Heart left ventricle (tissue), 13 donors: ENCODE measurements at regions not wholly inside any gene's neighbourhood (a gene's known extent, or its start where the extent isn't known, plus 50 kb on each side); places are given as distances from the start of the nearest gene placed in this dataset.

Experiments
- POLR2A ChIP-seq, 2 donors: fragments of 450-650 bp; IDR thresholded peaks; one replicate each; pipeline ENCODE4 v1.6.1; 2017; ENCODE audit warnings: antibody characterized with exemption in 2 of 2, mild to moderate bottlenecking in 2 of 2, moderate library complexity in 2 of 2
- TF ChIP-seq, protein P1 (sequence below), 12 donors: fragments of 200-600 bp; sonication (generic) in 4 of 12; IDR thresholded peaks; one replicate each; pipeline versions ENCODE4 v1.5.0 to v1.8.0; 2018 to 2022; ENCODE audit warnings: antibody characterized with exemption in 12 of 12, mild to moderate bottlenecking in 5 of 12
- donor health status: ischemic (EF 13 %, LVEDD 7.1; RV severe dilation, severe dysfunction).
- donor health status: DM: no; HTN: yes; CAD: no.
- donor health status: DM: no; HTN: no; CAD: no.
- donor health status: ischemic (EF 25% LVEDD 6.9; RV normal size, moderate dysfunction).
- donor health status: ischemic (EF 25% LVEDD 5.7; RV mildly dilated, moderate dysfunction).
- donor health status: ischemic (EF 35%, LVEDD 5.7; RV mildly dilated, moderate dysfunction).
- donor health status: nonischemic (EF 11% LVEDD 7.7; RV severe dilation, severe dysfunction).
- donor health status: DM: yes; HTN: yes; CAD: no.
- donor health status: PGD.
- donor health status: ischemic (EF 29% LVEDD 5.4; RV normal size, mild dysfunction).
- donor health status: nonischemic (EF 23%, LVEDD 6.1; RV moderate dilation, normal function).

DNA sequence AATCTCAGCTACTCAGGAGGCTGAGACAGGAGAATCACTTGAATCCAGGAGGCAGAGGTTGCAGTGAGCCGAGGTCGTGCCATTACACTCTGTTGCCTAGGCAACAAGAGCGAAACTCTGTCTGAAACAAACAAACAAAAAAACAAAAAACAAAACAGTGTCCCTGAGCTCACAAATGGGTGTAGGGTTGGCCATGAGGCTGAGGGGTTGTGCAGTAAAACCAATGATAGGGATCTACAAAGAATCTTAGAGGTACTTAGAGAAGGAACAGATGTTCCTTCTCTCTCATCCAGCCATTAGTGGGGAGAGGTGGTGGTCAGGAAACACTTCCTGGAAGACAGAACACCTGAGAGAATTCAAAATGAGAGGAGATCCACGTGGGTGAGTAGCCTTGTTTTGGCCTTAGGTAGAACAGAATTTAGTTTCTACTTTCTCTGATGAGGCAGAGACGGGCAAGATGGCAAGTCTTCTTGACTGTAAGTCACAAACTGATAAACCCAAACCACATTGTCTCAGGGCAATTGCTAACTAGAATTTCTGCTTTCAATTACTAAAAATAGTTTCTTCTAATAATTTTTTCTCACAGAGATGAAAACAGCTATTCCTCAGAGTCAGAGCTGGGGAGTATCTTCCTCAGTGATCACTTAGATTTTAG lies 61.5 kb upstream of the PPM1B start:
- TF ChIP-seq, protein P1, sequence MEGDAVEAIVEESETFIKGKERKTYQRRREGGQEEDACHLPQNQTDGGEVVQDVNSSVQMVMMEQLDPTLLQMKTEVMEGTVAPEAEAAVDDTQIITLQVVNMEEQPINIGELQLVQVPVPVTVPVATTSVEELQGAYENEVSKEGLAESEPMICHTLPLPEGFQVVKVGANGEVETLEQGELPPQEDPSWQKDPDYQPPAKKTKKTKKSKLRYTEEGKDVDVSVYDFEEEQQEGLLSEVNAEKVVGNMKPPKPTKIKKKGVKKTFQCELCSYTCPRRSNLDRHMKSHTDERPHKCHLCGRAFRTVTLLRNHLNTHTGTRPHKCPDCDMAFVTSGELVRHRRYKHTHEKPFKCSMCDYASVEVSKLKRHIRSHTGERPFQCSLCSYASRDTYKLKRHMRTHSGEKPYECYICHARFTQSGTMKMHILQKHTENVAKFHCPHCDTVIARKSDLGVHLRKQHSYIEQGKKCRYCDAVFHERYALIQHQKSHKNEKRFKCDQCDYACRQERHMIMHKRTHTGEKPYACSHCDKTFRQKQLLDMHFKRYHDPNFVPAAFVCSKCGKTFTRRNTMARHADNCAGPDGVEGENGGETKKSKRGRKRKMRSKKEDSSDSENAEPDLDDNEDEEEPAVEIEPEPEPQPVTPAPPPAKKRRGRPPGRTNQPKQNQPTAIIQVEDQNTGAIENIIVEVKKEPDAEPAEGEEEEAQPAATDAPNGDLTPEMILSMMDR (IDR thresholded peaks at IDR 0.05): no peak
- TF ChIP-seq POLR2A (IDR thresholded peaks at IDR 0.05): no peak
